GM12892 (cell line): ENCODE measurements at regions not wholly inside any gene's neighbourhood (a gene's known extent, or its start where the extent isn't known, plus 50 kb on each side); places are given as distances from the start of the nearest gene placed in this dataset.

Source experiments
- POLR2AphosphoS5 ChIP-seq: IDR thresholded peaks from 2 replicates; pipeline ENCODE4 v1.6.1; 2011; ENCODE audit warnings: low read depth, low read length, control low read depth
- TAF1 ChIP-seq: IDR thresholded peaks from 2 replicates; pipeline ENCODE4 v1.6.1; 2011; ENCODE audit warnings: low read depth, mild to moderate bottlenecking, control low read depth, low read length, borderline replicate concordance

GRCh38 chr6:44047801-44048200 lies 79.5 kb downstream of the MRPL14 start:
- TF ChIP-seq POLR2AphosphoS5 (no peak), TAF1 (no peak)
